ENCODE measurements at regions not wholly inside any gene's neighbourhood (a gene's known extent, or its start where the extent isn't known, plus 50 kb on each side); places are given as distances from the start of the nearest gene placed in this dataset.

GRCh38 chr11:45597097-45597496, 68.3 kb downstream of the CHST1 start:
- TF ChIP-seq CTCF (IDR thresholded peaks at IDR 0.05; ENCODE audit: unreplicated experiment in 3 of 3) = no peak
- H3K36me3 Mint-ChIP-seq (ENCODE audit: low read depth) = no peaks in the 10 kb centered on the region
- H3K27ac Mint-ChIP-seq = no peak overlapping the region
- H3K4me3 Mint-ChIP-seq = no peak overlapping the region
- peaks cover 13% of the 10 kb centered on the region for H3K4me1 Mint-ChIP-seq
- peaks cover 42% of the 10 kb centered on the region for H3K27me3 Mint-ChIP-seq (ENCODE audit: low read depth)
- H3K9me3 Mint-ChIP-seq = no peaks in the 10 kb centered on the region

DNA sequence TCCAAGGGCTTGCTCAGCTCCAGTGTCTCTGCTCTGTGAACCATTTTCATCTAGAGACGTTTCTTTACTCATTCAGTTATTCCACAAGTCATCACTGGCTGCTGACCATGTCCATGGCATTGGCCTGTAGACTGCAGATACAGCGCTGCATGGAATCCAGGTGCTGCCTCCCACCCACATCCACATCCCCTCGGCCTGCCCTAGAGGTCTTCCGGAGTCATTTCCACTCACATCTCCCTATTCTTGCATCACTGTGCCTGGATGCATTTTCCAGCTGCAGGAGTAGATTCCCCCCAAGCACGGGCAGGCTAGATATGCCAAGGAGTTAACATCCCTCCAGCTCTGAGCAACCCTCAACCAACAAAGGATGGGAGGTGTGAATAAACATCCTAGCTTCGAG, 68.9 kb downstream of the CHST1 start:
- H3K36me3 Mint-ChIP-seq (ENCODE audit: low read depth) = no peaks in the 10 kb centered on the region
- TF ChIP-seq CTCF (IDR thresholded peaks at IDR 0.05; ENCODE audit: unreplicated experiment in 3 of 3) = no peak

DNA sequence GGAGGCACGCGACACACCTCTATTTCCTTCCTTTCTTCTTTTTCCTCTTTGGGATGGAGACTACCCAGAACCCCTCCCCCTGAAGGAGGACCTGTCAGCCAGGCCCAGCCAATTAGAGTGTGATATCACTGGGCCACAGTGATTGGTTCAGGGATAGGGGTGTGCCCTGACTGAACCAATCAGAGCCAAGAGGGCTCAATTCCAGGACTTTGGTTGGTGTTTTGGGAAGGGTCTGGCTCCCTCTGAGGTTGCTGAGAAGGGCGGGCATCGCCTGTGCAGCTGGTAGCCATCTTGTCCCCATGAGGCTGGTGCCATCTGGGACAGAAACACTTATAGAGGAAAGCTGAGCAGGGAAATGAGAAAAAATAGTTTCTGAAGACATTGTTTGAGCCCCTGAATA, 71.4 kb downstream of the CHST1 start:
- no peak for TF ChIP-seq CTCF (IDR thresholded peaks at IDR 0.05; ENCODE audit: unreplicated experiment in 3 of 3)
- no peaks in the 10 kb centered on the region for H3K9me3 Mint-ChIP-seq
- H3K4me3 Mint-ChIP-seq = no peak overlapping the region
- peaks cover 53% of the 10 kb centered on the region for H3K27me3 Mint-ChIP-seq (ENCODE audit: low read depth)
- no peak overlapping the region for H3K27ac Mint-ChIP-seq
- peaks cover 28% of the 10 kb centered on the region for H3K4me1 Mint-ChIP-seq
- no peaks in the 10 kb centered on the region for H3K36me3 Mint-ChIP-seq (ENCODE audit: low read depth)

More for the DNA sequence above, 68.9 kb downstream of the CHST1 start:
- H3K27ac Mint-ChIP-seq = no peak overlapping the region
- H3K9me3 Mint-ChIP-seq = no peaks in the 10 kb centered on the region
- H3K4me1 Mint-ChIP-seq = peaks cover 13% of the 10 kb centered on the region
- no peak overlapping the region for H3K4me3 Mint-ChIP-seq
- H3K27me3 Mint-ChIP-seq (ENCODE audit: low read depth) = peaks cover 45% of the 10 kb centered on the region

DNA sequence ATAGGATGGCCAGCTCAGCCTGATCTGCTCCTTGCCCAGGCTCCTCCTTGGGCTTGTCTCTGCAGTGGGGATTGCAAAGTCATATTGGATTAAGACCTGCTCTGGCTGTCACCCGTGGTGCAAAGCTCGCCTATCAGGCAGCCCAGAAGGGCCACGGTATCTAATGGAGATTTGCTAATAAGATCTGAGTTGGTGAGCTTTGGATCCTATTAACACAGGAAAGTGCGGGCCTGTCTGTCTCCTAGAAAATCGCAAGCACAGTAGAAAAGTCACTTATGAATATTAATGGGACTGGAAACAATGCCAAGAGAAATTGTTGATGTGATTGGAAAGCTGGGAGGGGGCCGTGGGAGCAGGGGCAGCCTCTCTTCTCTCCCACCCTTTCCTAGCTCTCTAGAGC, 72.8 kb downstream of the CHST1 start:
- no peak overlapping the region for H3K4me3 Mint-ChIP-seq
- no peak for TF ChIP-seq CTCF (IDR thresholded peaks at IDR 0.05; ENCODE audit: unreplicated experiment in 3 of 3)
- peaks cover 36% of the 10 kb centered on the region for H3K4me1 Mint-ChIP-seq
- no peaks in the 10 kb centered on the region for H3K9me3 Mint-ChIP-seq
- no peak overlapping the region for H3K27ac Mint-ChIP-seq
- H3K36me3 Mint-ChIP-seq (ENCODE audit: low read depth) = no peaks in the 10 kb centered on the region
- peaks cover 52% of the 10 kb centered on the region for H3K27me3 Mint-ChIP-seq (ENCODE audit: low read depth)

DNA sequence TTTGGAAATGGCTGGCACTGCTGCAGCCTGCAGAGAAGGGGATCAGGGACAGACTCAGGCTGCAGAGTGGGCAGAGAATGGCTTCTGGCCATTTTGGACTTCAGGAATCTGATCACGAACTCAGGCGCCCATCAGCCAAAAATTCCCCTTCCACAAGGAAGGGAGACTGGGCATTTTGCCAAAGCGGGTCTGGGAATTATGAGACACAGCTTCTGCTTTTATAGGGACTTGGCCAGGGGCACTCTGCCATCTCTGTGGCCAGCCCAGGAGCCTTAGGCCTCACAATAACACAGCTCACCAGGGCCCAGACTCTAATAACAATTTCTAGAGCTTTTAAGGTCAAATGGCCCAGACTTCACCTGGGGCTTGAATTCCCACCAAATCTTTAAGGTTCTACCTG, 74.7 kb downstream of the CHST1 start:
- H3K4me1 Mint-ChIP-seq = peaks cover 36% of the 10 kb centered on the region
- no peak for TF ChIP-seq CTCF (IDR thresholded peaks at IDR 0.05; ENCODE audit: unreplicated experiment in 3 of 3)
- peaks cover 61% of the 10 kb centered on the region for H3K27me3 Mint-ChIP-seq (ENCODE audit: low read depth)
- H3K9me3 Mint-ChIP-seq = no peaks in the 10 kb centered on the region
- no peak overlapping the region for H3K27ac Mint-ChIP-seq
- no peak overlapping the region for H3K4me3 Mint-ChIP-seq
- no peaks in the 10 kb centered on the region for H3K36me3 Mint-ChIP-seq (ENCODE audit: low read depth)

DNA sequence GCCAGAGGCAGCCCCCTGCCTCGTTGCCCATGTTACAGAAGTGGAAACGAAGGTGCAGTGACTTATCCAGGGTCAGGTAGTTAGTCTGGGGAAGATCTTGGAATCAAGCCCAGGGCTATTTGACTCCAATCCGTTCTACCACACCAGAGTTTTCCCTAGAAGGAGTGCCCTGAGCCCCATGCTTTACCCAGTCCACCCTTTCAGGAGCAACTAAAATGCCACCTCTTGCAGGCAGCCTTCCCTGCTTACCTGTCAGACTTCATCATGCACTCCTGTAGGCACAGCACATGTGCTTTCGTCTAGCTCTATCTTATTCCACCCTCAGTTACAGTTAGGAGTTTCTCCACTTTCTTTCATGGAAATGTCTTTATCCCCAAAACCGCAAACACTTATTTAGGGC, 80.2 kb downstream of the CHST1 start:
- Mint-ChIP-seq H3K9me3 (no peaks in the 10 kb centered on the region), H3K36me3 (ENCODE audit: low read depth) (no peaks in the 10 kb centered on the region), H3K4me1 (peaks cover 13% of the 10 kb centered on the region), H3K4me3 (no peak overlapping the region), H3K27ac (no peak overlapping the region), H3K27me3 (ENCODE audit: low read depth) (peaks cover 57% of the 10 kb centered on the region)
- no peak for TF ChIP-seq CTCF (IDR thresholded peaks at IDR 0.05; ENCODE audit: unreplicated experiment in 3 of 3)
